NT2/D1 (cell line): ENCODE measurements at regions not wholly inside any gene's neighbourhood (a gene's known extent, or its start where the extent isn't known, plus 50 kb on each side); places are given as distances from the start of the nearest gene placed in this dataset.

ENCODE experiments used
- SUZ12 ChIP-seq: IDR thresholded peaks from 2 replicates; pipeline ENCODE4 v1.6.1; 2011; ENCODE audit not compliant: insufficient read length, insufficient read depth; ENCODE audit errors: extremely low read depth
- YY1 ChIP-seq: IDR thresholded peaks from 2 replicates; pipeline ENCODE4 v1.6.1; 2011; ENCODE audit not compliant: insufficient read length, insufficient read depth
- ZNF274 ChIP-seq: IDR thresholded peaks from 2 replicates; pipeline ENCODE4 v1.6.1; 2011; ENCODE audit warnings: mild to moderate bottlenecking, low read depth, low read length

DNA sequence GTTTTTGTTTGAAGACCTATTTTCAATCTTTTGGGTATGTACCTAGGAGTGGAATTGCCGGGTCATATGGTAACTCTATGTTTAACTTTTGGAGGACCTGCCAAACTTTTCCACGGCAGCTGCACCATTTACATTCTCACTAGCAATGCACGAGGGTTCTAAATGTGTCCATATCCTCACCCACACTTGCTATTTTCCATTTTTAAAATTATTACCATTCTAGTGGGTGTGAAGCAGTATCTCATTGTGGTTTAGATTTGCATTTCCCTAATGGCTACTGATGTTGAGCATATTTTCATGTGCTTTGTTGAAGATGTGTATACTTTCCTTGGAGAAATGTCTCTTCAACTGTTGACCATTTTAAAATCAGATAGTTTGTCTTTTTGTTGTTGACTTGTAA, 60.3 kb upstream of the HAPSTR1 start:
- no peak for TF ChIP-seq YY1
- no peak for TF ChIP-seq ZNF274
- no peak for TF ChIP-seq SUZ12
